Hematopoietic multipotent progenitor cell treated with erythropoietin and hydrocortisone succinate and interleukin-3 and kit ligand, for 17 days (in vitro differentiated cells): ENCODE measurements at regions not wholly inside any gene's neighbourhood (a gene's known extent, or its start where the extent isn't known, plus 50 kb on each side); places are given as distances from the start of the nearest gene placed in this dataset.

Experiments
- DNase-seq: peaks from one replicate; pipeline ENCODE4 v3.0.0-alpha.2; 2015; ENCODE audit warnings: low spot score

GRCh38 chr11:80054582-80055165 is 613.8 kb upstream of the TENM4 start:
- DNase-seq = no peak

- DNase-seq = no peak
These were observed 607.7 kb upstream of the TENM4 start for GRCh38 chr11:80048513-80048912.

GRCh38 chr11:80041136-80042000 is 600.5 kb upstream of the TENM4 start:
- DNase-seq = no peak

GRCh38 chr11:80034801-80035200 is 594.0 kb upstream of the TENM4 start:
- no peak for DNase-seq

- no peak for DNase-seq
These were observed 590.3 kb upstream of the TENM4 start for GRCh38 chr11:80031014-80031600.

GRCh38 chr11:80028998-80029397 is 588.2 kb upstream of the TENM4 start:
- no peak for DNase-seq

- no peak for DNase-seq
These were observed 583.3 kb upstream of the TENM4 start for GRCh38 chr11:80024119-80024518.

GRCh38 chr11:80023386-80023785 is 582.6 kb upstream of the TENM4 start:
- no peak for DNase-seq

- DNase-seq = no peak
These were observed 569.7 kb upstream of the TENM4 start for GRCh38 chr11:80010536-80010935.

GRCh38 chr11:80009081-80009480 is 568.3 kb upstream of the TENM4 start:
- no peak for DNase-seq

GRCh38 chr11:80007616-80008015 is 566.8 kb upstream of the TENM4 start:
- no peak for DNase-seq

GRCh38 chr11:79990141-79990540 is 549.3 kb upstream of the TENM4 start:
- no peak for DNase-seq

GRCh38 chr11:79982185-79982584 is 541.4 kb upstream of the TENM4 start:
- no peak for DNase-seq

- DNase-seq = no peak
These were observed 540.1 kb upstream of the TENM4 start for GRCh38 chr11:79980916-79981315.

- DNase-seq = no peak
These were observed 533.1 kb upstream of the TENM4 start for GRCh38 chr11:79973721-79974617.

- DNase-seq = no peak
These were observed 530.4 kb upstream of the TENM4 start for GRCh38 chr11:79971255-79971654.

- DNase-seq = no peak
These were observed 525.8 kb upstream of the TENM4 start for GRCh38 chr11:79966592-79966991.

- no peak for DNase-seq
These were observed 523.2 kb upstream of the TENM4 start for GRCh38 chr11:79963856-79964645.

- DNase-seq = no peak
These were observed 519.6 kb upstream of the TENM4 start for GRCh38 chr11:79960461-79960860.

- DNase-seq = no peak
These were observed 518.5 kb upstream of the TENM4 start for GRCh38 chr11:79959318-79959717.

GRCh38 chr11:79957702-79958101 is 516.9 kb upstream of the TENM4 start:
- no peak for DNase-seq
